SK-N-SH treated with all-trans-retinoic acid at 6 μM for 48 hours (cell line): ENCODE measurements at regions not wholly inside any gene's neighbourhood (a gene's known extent, or its start where the extent isn't known, plus 50 kb on each side); places are given as distances from the start of the nearest gene placed in this dataset.

Experiments used
- ATAC-seq: fragments of 200-7000 bp; cut with Tn5 transposase; 3 replicates; pipeline ENCODE4 v1.9.1; 2020; ENCODE audit warnings: mild to moderate bottlenecking, moderate library complexity
- ARNTL ChIP-seq: fragments of 450-650 bp; formaldehyde crosslinking; IDR thresholded peaks from 2 replicates; pipeline ENCODE4 v1.5.0; 2020; ENCODE audit warnings: low read depth, mild to moderate bottlenecking, moderate library complexity, borderline replicate concordance
- BACH2 ChIP-seq: fragments of 250-450 bp; sonication (Bioruptor Pico); IDR thresholded peaks from 2 replicates; pipeline ENCODE4 v1.9.0; 2021; ENCODE audit warnings: mild to moderate bottlenecking, borderline replicate concordance
- CSDC2 ChIP-seq: fragments of 250-450 bp; sonication (Bioruptor Pico); IDR thresholded peaks from 2 replicates; pipeline ENCODE4 v1.5.0; 2020; ENCODE audit warnings: mild to moderate bottlenecking, moderate library complexity
- ESRRG ChIP-seq: fragments of 250-450 bp; sonication (Bioruptor Pico); IDR thresholded peaks from 2 replicates; pipeline ENCODE4 v1.6.1; 2021; ENCODE audit warnings: mild to moderate bottlenecking
- GLIS3 ChIP-seq: fragments of 250-450 bp; sonication (Bioruptor Pico); IDR thresholded peaks from 2 replicates; pipeline ENCODE4 v1.5.0; 2020; ENCODE audit warnings: mild to moderate bottlenecking, moderate library complexity
- ISL1 ChIP-seq: fragments of 250-450 bp; sonication (Bioruptor Pico); IDR thresholded peaks from 2 replicates; pipeline ENCODE4 v2.1.2; 2022; ENCODE audit warnings: mild to moderate bottlenecking, moderate library complexity
- RARB ChIP-seq: fragments of 250-450 bp; sonication (Bioruptor Pico); IDR thresholded peaks from 2 replicates; pipeline ENCODE4 v1.8.0; 2021; ENCODE audit warnings: mild to moderate bottlenecking, moderate library complexity
- SNAI2 ChIP-seq: fragments of 250-450 bp; sonication (Bioruptor Pico); IDR thresholded peaks from 2 replicates; pipeline ENCODE4 v1.5.0; 2020; ENCODE audit warnings: mild to moderate bottlenecking, moderate library complexity
- TOX ChIP-seq: fragments of 250-450 bp; sonication (Bioruptor Pico); IDR thresholded peaks from 2 replicates; pipeline ENCODE4 v1.8.0; 2021; ENCODE audit warnings: mild to moderate bottlenecking, moderate library complexity, borderline replicate concordance
- ZC3H10 ChIP-seq: fragments of 250-450 bp; sonication (Bioruptor Pico); IDR thresholded peaks from 2 replicates; pipeline ENCODE4 v1.5.1; 2021; ENCODE audit warnings: mild to moderate bottlenecking, moderate library complexity
- ZFP3 ChIP-seq: fragments of 250-450 bp; sonication (Bioruptor Pico); IDR thresholded peaks from 2 replicates; pipeline ENCODE4 v1.5.0; 2020; ENCODE audit warnings: mild to moderate bottlenecking, moderate library complexity
- ZFP30 ChIP-seq: fragments of 450-650 bp; formaldehyde crosslinking; IDR thresholded peaks from 2 replicates; pipeline ENCODE4 v1.5.0; 2022; ENCODE audit warnings: mild to moderate bottlenecking, moderate library complexity
- ZNF565 ChIP-seq: fragments of 450-650 bp; formaldehyde crosslinking; conservative IDR thresholded peaks from 2 replicates; pipeline ENCODE4 v1.5.0; 2020; ENCODE audit warnings: low read depth, mild to moderate bottlenecking, moderate library complexity
- ZNF8 ChIP-seq: fragments of 450-650 bp; formaldehyde crosslinking; IDR thresholded peaks from 2 replicates; pipeline ENCODE4 v1.5.0; 2020; ENCODE audit warnings: mild to moderate bottlenecking, moderate library complexity
- TF ChIP-seq, protein P1 (sequence below): fragments of 250-450 bp; sonication (Bioruptor Pico); IDR thresholded peaks from 2 replicates; pipeline ENCODE4 v1.5.1; 2021; ENCODE audit warnings: mild to moderate bottlenecking, moderate library complexity
- TF ChIP-seq, protein P2 (sequence below): fragments of 250-450 bp; sonication (Bioruptor Pico); IDR thresholded peaks from 2 replicates; pipeline ENCODE4 v1.5.1; 2020; ENCODE audit warnings: low read depth, mild to moderate bottlenecking, moderate library complexity
- TF ChIP-seq, protein P3 (sequence below): fragments of 250-450 bp; sonication (Bioruptor Pico); IDR thresholded peaks from 2 replicates; pipeline ENCODE4 v1.5.0; 2020; ENCODE audit warnings: mild to moderate bottlenecking, moderate library complexity
- TF ChIP-seq, protein P4 (sequence below): fragments of 250-450 bp; sonication (Bioruptor Pico); IDR thresholded peaks from 2 replicates; pipeline ENCODE4 v1.8.0; 2021; ENCODE audit warnings: low read depth, mild to moderate bottlenecking, moderate library complexity, borderline replicate concordance

DNA sequence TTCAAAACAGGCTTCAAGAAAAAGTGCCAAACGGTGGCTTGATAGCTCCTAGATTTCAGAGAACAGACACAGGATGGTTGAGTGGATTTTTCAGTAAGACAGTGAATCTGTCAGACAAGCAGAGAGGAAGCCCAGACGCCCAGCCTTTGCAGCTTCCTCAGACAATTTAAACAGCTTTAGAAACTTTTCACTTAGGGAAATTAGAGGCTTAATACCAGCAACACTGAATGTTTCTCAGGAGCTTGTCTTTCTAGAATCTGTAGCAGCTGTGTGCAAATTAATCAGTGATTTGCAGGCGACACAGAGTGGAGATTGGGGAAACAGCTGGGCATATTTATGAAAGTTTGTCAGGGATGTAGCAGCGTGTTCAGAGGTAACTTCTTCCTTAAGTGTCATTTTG, 362.1 kb downstream of the GALC start (continued):
- TF ChIP-seq, protein P1, sequence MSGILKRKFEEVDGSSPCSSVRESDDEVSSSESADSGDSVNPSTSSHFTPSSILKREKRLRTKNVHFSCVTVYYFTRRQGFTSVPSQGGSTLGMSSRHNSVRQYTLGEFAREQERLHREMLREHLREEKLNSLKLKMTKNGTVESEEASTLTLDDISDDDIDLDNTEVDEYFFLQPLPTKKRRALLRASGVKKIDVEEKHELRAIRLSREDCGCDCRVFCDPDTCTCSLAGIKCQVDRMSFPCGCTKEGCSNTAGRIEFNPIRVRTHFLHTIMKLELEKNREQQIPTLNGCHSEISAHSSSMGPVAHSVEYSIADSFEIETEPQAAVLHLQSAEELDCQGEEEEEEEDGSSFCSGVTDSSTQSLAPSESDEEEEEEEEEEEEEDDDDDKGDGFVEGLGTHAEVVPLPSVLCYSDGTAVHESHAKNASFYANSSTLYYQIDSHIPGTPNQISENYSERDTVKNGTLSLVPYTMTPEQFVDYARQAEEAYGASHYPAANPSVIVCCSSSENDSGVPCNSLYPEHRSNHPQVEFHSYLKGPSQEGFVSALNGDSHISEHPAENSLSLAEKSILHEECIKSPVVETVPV: no peak
- TF ChIP-seq CSDC2 (CRISPR knock-in tag): no peak

DNA sequence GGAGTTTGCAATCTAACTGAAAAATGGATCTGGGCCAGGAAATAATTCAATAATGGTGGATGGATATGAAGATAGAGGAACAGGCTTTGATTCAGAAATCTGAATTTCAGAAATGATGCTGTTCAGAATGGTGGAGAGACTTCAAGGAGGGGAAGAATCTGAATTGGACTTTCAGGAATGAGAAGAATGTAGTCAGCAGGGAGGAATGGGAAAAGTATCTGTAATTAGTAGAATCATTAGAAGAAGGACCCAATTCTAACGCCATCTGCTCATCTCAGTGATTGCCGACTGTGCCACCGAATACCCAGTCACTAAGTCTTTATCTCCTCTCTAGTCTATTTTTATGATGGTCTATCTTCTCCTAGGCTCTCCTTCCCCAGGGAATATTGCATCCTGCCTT, 363.2 kb downstream of the GALC start:
- no peak for TF ChIP-seq ZFP30 (CRISPR knock-in tag)
- TF ChIP-seq CSDC2 (CRISPR knock-in tag): no peak
- no peak for TF ChIP-seq ISL1
- no peak for TF ChIP-seq ZNF8 (CRISPR knock-in tag)
- no peak for TF ChIP-seq ARNTL (CRISPR knock-in tag)
- no peak for TF ChIP-seq GLIS3 (CRISPR knock-in tag)
- TF ChIP-seq, protein P1: no peak
- no peak for TF ChIP-seq SNAI2
- no peak for TF ChIP-seq RARB (CRISPR knock-in tag)
- TF ChIP-seq, protein P2, sequence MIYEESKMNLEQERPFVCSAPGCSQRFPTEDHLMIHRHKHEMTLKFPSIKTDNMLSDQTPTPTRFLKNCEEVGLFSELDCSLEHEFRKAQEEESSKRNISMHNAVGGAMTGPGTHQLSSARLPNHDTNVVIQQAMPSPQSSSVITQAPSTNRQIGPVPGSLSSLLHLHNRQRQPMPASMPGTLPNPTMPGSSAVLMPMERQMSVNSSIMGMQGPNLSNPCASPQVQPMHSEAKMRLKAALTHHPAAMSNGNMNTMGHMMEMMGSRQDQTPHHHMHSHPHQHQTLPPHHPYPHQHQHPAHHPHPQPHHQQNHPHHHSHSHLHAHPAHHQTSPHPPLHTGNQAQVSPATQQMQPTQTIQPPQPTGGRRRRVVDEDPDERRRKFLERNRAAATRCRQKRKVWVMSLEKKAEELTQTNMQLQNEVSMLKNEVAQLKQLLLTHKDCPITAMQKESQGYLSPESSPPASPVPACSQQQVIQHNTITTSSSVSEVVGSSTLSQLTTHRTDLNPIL (CRISPR knock-in tag): no peak
- TF ChIP-seq ZFP3 (CRISPR knock-in tag): no peak
- TF ChIP-seq ZC3H10: no peak
- TF ChIP-seq, all 23 proteins: peak for 0
- no peak for ATAC-seq

DNA sequence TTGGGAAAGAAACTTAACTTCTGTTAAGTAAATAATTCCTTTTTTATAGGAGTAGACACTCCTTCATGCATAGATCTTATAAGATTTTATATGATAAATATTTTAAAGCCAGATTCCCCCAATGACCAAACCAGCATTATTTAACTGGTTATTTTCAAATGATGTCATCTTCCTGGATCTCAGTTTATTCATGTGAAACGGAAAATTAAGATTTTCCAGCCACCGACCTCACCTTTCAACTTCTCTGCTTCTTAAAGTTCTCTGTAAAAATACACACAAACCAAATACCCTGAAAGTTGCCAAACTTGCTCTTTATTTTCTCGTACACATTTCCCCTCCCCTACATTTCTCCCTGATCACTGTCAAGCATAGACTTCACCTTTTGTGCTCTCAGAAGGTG, 364.2 kb downstream of the GALC start:
- no peak for ATAC-seq
- TF ChIP-seq BACH2 (CRISPR knock-in tag) (no peak), ZNF8 (CRISPR knock-in tag) (no peak), ZFP30 (CRISPR knock-in tag) (no peak), ZNF565 (CRISPR knock-in tag) (no peak), ESRRG (no peak), ZC3H10 (no peak), CSDC2 (CRISPR knock-in tag) (no peak), TOX (CRISPR knock-in tag) (no peak)
- TF ChIP-seq, protein P3, sequence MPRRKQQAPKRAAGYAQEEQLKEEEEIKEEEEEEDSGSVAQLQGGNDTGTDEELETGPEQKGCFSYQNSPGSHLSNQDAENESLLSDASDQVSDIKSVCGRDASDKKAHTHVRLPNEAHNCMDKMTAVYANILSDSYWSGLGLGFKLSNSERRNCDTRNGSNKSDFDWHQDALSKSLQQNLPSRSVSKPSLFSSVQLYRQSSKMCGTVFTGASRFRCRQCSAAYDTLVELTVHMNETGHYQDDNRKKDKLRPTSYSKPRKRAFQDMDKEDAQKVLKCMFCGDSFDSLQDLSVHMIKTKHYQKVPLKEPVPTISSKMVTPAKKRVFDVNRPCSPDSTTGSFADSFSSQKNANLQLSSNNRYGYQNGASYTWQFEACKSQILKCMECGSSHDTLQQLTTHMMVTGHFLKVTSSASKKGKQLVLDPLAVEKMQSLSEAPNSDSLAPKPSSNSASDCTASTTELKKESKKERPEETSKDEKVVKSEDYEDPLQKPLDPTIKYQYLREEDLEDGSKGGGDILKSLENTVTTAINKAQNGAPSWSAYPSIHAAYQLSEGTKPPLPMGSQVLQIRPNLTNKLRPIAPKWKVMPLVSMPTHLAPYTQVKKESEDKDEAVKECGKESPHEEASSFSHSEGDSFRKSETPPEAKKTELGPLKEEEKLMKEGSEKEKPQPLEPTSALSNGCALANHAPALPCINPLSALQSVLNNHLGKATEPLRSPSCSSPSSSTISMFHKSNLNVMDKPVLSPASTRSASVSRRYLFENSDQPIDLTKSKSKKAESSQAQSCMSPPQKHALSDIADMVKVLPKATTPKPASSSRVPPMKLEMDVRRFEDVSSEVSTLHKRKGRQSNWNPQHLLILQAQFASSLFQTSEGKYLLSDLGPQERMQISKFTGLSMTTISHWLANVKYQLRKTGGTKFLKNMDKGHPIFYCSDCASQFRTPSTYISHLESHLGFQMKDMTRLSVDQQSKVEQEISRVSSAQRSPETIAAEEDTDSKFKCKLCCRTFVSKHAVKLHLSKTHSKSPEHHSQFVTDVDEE (CRISPR knock-in tag): no peak
- TF ChIP-seq, protein P1: no peak

DNA sequence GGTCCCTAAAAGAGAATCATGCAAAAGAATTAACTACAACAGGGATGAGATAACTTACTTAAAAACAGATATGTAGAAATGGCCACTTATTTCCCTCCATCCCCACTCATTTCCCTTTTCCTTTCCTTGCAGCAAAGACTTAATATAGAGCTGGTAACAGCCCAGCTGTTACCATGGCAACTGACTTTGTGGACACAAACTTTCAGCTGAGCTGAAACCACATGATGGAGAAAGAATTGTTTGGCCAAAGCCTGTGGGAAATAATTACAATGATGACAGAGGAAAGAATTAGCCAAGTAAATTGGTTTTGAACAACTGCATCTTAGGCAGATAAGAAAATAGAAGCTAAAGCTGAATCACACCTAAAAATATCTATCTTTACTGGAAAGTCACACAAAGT, 364.9 kb downstream of the GALC start:
- ATAC-seq: no peak
- TF ChIP-seq ZFP30 (CRISPR knock-in tag): no peak
- no peak for TF ChIP-seq RARB (CRISPR knock-in tag)
- TF ChIP-seq BACH2 (CRISPR knock-in tag): no peak
- no peak for TF ChIP-seq ZNF565 (CRISPR knock-in tag)
- no peak for TF ChIP-seq ARNTL (CRISPR knock-in tag)
- TF ChIP-seq, protein P2 (CRISPR knock-in tag): no peak
- TF ChIP-seq, protein P4, sequence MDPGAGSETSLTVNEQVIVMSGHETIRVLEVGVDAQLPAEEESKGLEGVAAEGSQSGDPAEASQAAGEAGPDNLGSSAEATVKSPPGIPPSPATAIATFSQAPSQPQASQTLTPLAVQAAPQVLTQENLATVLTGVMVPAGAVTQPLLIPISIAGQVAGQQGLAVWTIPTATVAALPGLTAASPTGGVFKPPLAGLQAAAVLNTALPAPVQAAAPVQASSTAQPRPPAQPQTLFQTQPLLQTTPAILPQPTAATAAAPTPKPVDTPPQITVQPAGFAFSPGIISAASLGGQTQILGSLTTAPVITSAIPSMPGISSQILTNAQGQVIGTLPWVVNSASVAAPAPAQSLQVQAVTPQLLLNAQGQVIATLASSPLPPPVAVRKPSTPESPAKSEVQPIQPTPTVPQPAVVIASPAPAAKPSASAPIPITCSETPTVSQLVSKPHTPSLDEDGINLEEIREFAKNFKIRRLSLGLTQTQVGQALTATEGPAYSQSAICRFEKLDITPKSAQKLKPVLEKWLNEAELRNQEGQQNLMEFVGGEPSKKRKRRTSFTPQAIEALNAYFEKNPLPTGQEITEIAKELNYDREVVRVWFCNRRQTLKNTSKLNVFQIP (CRISPR knock-in tag): no peak
- no peak for TF ChIP-seq GLIS3 (CRISPR knock-in tag)
- TF ChIP-seq, protein P3 (CRISPR knock-in tag): no peak
- TF ChIP-seq, protein P1: no peak
- TF ChIP-seq TOX (CRISPR knock-in tag): no peak
- TF ChIP-seq SNAI2: no peak
